HG03175 (cell line): ENCODE measurements at regions not wholly inside any gene's neighbourhood (a gene's known extent, or its start where the extent isn't known, plus 50 kb on each side); places are given as distances from the start of the nearest gene placed in this dataset.

Experiments used
- ATAC-seq: cut with Tn5 transposase; IDR thresholded peaks from one replicate; pipeline ENCODE4 v1.9.1; 2021; ENCODE audit warnings: mild to moderate bottlenecking, moderate library complexity; ENCODE audit not compliant: unreplicated experiment

- no peak for ATAC-seq
Observed at GRCh38 chr18:61148322-61148721, 184.9 kb upstream of the CDH20 start.

- no peak for ATAC-seq
Observed at GRCh38 chr18:61149786-61150185, 183.4 kb upstream of the CDH20 start.

- no peak for ATAC-seq
Observed at GRCh38 chr18:61153571-61153970, 179.7 kb upstream of the CDH20 start.

- no peak for ATAC-seq
Observed at GRCh38 chr18:61154866-61155265, 178.4 kb upstream of the CDH20 start.

- no peak for ATAC-seq
Observed at GRCh38 chr18:61155586-61155985, 177.6 kb upstream of the CDH20 start.

- no peak for ATAC-seq
Observed at GRCh38 chr18:61157451-61157850, 175.8 kb upstream of the CDH20 start.

GRCh38 chr18:61159246-61159645 lies 174.0 kb upstream of the CDH20 start:
- no peak for ATAC-seq

- ATAC-seq, result no peak
Observed at GRCh38 chr18:61164321-61164720, 168.9 kb upstream of the CDH20 start.

- no peak for ATAC-seq
Observed at GRCh38 chr18:61167902-61168301, 165.3 kb upstream of the CDH20 start.

- ATAC-seq, result no peak
Observed at GRCh38 chr18:61169386-61169785, 163.8 kb upstream of the CDH20 start.

GRCh38 chr18:61172624-61173023 lies 160.6 kb upstream of the CDH20 start:
- no peak for ATAC-seq

GRCh38 chr18:61173554-61173953 lies 159.7 kb upstream of the CDH20 start:
- ATAC-seq, result no peak

GRCh38 chr18:61183798-61184197 lies 149.4 kb upstream of the CDH20 start:
- ATAC-seq, result no peak

GRCh38 chr18:61187971-61188370 lies 145.3 kb upstream of the CDH20 start:
- ATAC-seq, result no peak

- ATAC-seq, result no peak
Observed at GRCh38 chr18:61189376-61189775, 143.9 kb upstream of the CDH20 start.

- ATAC-seq, result no peak
Observed at GRCh38 chr18:61194726-61195125, 138.5 kb upstream of the CDH20 start.

- ATAC-seq, result no peak
Observed at GRCh38 chr18:61196750-61197149, 136.5 kb upstream of the CDH20 start.

GRCh38 chr18:61198486-61198885 lies 134.7 kb upstream of the CDH20 start:
- ATAC-seq, result no peak

- no peak for ATAC-seq
Observed at GRCh38 chr18:61199171-61199848, 133.9 kb upstream of the CDH20 start.

- no peak for ATAC-seq
Observed at GRCh38 chr18:61201511-61201910, 131.7 kb upstream of the CDH20 start.

GRCh38 chr18:61203151-61203550 lies 130.1 kb upstream of the CDH20 start:
- ATAC-seq, result no peak

GRCh38 chr18:61209801-61210200 lies 123.4 kb upstream of the CDH20 start:
- ATAC-seq, result no peak

GRCh38 chr18:61216051-61216450 lies 117.2 kb upstream of the CDH20 start:
- no peak for ATAC-seq
